ENCODE measurements at regions not wholly inside any gene's neighbourhood (a gene's known extent, or its start where the extent isn't known, plus 50 kb on each side); places are given as distances from the start of the nearest gene placed in this dataset.

- DNase-seq: no peak
Observed at GRCh38 chr2:75792996-75793395, 82.3 kb upstream of the GCFC2 start.

GRCh38 chr2:75792146-75792545 is 81.4 kb upstream of the GCFC2 start:
- DNase-seq: no peak

- no peak for DNase-seq
Observed at GRCh38 chr2:75790814-75791467, 80.2 kb upstream of the GCFC2 start.

- DNase-seq: no peak
Observed at GRCh38 chr2:75790121-75790813, 79.6 kb upstream of the GCFC2 start.

GRCh38 chr2:75788902-75789301 is 78.2 kb upstream of the GCFC2 start:
- DNase-seq: no peak

GRCh38 chr2:75788154-75788553 is 77.4 kb upstream of the GCFC2 start:
- DNase-seq: no peak

GRCh38 chr2:75787532-75788132 is 76.9 kb upstream of the GCFC2 start:
- no peak for DNase-seq

- DNase-seq: no peak
Observed at GRCh38 chr2:75775311-75775823, 64.7 kb upstream of the GCFC2 start.

- no peak for DNase-seq
Observed at GRCh38 chr2:75772908-75773630, 62.4 kb upstream of the GCFC2 start.

GRCh38 chr2:75765798-75766197 is 55.1 kb upstream of the GCFC2 start:
- no peak for DNase-seq

GRCh38 chr2:75764611-75765010 is 53.9 kb upstream of the GCFC2 start:
- no peak for DNase-seq
